ENCODE measurements at regions not wholly inside any gene's neighbourhood (a gene's known extent, or its start where the extent isn't known, plus 50 kb on each side); places are given as distances from the start of the nearest gene placed in this dataset.

DNA sequence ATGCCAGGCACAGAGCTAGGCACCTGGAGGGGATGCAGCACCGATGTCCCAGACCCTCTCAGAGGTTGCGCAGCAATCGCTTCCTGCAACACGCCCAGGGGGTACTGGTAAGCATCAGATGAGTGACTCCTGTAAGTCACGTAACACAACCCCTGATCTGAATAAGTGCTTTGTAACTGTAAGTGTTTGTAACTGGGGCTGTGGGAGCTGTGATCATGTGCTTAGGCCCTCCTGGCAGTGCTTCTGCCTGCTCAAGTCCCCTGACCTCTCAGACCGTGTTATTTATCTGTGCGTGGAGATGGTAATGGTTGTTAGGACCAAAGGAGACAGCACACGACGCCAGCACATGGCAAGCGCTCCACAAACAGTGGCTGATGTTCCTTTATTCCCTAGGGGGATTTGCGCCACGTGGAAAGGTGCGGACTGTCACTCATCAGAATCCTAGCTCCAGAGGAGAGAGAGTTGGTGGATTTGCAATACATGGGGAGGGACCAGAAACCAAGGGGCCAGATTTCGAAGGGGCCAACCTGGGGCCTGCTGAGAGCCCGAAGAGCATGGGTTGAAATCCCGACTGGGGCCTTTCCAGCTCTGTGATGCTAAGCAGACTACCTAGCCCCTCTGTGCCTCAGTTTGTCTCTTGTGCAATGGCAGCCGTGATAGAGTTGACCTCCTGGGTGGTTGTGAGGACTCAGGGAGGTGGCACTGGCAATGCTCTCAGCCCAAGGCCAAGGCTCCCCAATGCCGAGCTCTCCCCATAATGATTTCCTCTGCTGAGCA, 151.8 kb downstream of the IRF8 start:
- TF ChIP-seq CTCF (IDR thresholded peaks at IDR 0.05; ENCODE audit: control insufficient read depth, extremely low read depth, insufficient read depth), result no peak
- no peak for DNase-seq (ENCODE audit: low read depth)
- no peak overlapping the region for H3K4me3 ChIP-seq (ENCODE audit: low read depth, low read length)

- H3K4me3 ChIP-seq (ENCODE audit: low read depth, low read length), result no peak overlapping the region
- TF ChIP-seq CTCF (IDR thresholded peaks at IDR 0.05; ENCODE audit: control insufficient read depth, extremely low read depth, insufficient read depth), result no peak
- DNase-seq (ENCODE audit: low read depth), result no peak
Measured at GRCh38 chr16:86051368-86052114, 152.6 kb downstream of the IRF8 start.

DNA sequence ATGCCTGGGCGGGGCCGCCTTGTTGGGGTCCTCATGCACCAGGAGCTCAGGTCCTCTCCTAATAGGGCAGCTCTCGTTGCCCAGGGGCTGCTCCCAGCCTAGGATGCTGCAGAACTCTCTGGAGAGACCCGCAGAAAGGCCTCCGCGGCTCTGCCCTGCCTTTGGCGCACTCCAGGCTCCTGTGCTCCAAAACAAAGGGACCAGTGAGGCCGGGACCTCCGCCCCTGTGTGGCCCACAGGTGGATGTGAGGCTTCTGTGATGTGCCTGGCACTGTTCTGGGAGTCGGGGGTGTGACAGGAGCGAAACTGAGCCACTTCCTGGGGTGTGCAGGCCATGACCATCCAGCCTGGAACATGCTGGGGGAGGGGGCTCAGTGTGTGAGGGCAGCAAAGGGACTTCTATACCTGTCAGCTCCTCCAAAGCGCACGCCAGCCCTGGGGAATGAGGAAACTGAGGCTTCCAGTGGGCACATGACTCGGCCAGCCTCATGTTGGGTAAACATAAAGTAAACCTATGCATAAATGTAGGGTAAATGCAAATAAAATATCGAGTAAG, 153.2 kb downstream of the IRF8 start:
- DNase-seq (ENCODE audit: low read depth), result no peak
- H3K4me3 ChIP-seq (ENCODE audit: low read depth, low read length), result no peak overlapping the region
- TF ChIP-seq CTCF (IDR thresholded peaks at IDR 0.05; ENCODE audit: control insufficient read depth, extremely low read depth, insufficient read depth), result no peak

GRCh38 chr16:86052926-86053325, 154.0 kb downstream of the IRF8 start:
- TF ChIP-seq CTCF (IDR thresholded peaks at IDR 0.05; ENCODE audit: control insufficient read depth, extremely low read depth, insufficient read depth), result no peak
- H3K4me3 ChIP-seq (ENCODE audit: low read depth, low read length), result no peak overlapping the region
- DNase-seq (ENCODE audit: low read depth), result no peak

- DNase-seq (ENCODE audit: low read depth), result no peak
- TF ChIP-seq CTCF (IDR thresholded peaks at IDR 0.05; ENCODE audit: control insufficient read depth, extremely low read depth, insufficient read depth), result no peak
- H3K4me3 ChIP-seq (ENCODE audit: low read depth, low read length), result no peak overlapping the region
Measured at GRCh38 chr16:86059253-86060171, 160.6 kb downstream of the IRF8 start.
